Tibial nerve (tissue), 3 donors: ENCODE measurements at regions not wholly inside any gene's neighbourhood (a gene's known extent, or its start where the extent isn't known, plus 50 kb on each side); places are given as distances from the start of the nearest gene placed in this dataset.

Source experiments
- POLR2A ChIP-seq, 2 donors: fragments of 450-650 bp; IDR thresholded peaks; one replicate each; pipeline ENCODE4 v1.6.1; 2017; ENCODE audit warnings: antibody characterized with exemption in 2 of 2, mild to moderate bottlenecking in 2 of 2, moderate library complexity in 2 of 2
- TF ChIP-seq, protein P1 (sequence below), 5 experiments: fragments of 200-600 bp in 3 of 5; fragments of 450-650 bp in 2 of 5; sonication (generic) in 3 of 5; IDR thresholded peaks; one replicate each; pipeline ENCODE4 v1.5.1; 2016 to 2019; ENCODE audit warnings: antibody characterized with exemption in 5 of 5, mild to moderate bottlenecking in 3 of 5, moderate library complexity in 2 of 5

- TF ChIP-seq, protein P1, sequence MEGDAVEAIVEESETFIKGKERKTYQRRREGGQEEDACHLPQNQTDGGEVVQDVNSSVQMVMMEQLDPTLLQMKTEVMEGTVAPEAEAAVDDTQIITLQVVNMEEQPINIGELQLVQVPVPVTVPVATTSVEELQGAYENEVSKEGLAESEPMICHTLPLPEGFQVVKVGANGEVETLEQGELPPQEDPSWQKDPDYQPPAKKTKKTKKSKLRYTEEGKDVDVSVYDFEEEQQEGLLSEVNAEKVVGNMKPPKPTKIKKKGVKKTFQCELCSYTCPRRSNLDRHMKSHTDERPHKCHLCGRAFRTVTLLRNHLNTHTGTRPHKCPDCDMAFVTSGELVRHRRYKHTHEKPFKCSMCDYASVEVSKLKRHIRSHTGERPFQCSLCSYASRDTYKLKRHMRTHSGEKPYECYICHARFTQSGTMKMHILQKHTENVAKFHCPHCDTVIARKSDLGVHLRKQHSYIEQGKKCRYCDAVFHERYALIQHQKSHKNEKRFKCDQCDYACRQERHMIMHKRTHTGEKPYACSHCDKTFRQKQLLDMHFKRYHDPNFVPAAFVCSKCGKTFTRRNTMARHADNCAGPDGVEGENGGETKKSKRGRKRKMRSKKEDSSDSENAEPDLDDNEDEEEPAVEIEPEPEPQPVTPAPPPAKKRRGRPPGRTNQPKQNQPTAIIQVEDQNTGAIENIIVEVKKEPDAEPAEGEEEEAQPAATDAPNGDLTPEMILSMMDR (IDR thresholded peaks at IDR 0.05): no peak
- no peak for TF ChIP-seq POLR2A (IDR thresholded peaks at IDR 0.05)
Observed at GRCh38 chr4:134700251-134700650, 498.7 kb upstream of the PABPC4L start.
